ENCODE measurements at regions not wholly inside any gene's neighbourhood (a gene's known extent, or its start where the extent isn't known, plus 50 kb on each side); places are given as distances from the start of the nearest gene placed in this dataset.

DNA sequence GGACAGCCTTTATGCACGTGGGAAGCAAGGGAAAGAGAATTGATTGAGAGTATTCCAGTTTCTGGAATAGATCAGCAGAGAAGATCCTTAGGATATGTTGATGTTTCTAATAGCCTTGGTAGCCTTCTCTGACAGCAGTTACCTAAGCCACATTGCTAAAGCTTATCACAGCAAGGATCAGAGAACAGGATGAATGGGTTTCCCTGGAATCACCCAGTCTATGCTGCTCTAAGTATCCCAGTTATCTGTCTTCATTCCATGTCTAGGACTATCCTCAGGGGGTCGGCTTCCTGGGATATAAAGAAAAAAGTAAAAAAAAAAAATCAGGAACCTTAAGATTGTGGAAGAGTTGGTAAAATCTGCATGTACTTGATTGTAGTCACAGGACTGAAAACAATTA lies 352.0 kb upstream of the AKR1E2 start:
- no peak for DNase-seq

DNA sequence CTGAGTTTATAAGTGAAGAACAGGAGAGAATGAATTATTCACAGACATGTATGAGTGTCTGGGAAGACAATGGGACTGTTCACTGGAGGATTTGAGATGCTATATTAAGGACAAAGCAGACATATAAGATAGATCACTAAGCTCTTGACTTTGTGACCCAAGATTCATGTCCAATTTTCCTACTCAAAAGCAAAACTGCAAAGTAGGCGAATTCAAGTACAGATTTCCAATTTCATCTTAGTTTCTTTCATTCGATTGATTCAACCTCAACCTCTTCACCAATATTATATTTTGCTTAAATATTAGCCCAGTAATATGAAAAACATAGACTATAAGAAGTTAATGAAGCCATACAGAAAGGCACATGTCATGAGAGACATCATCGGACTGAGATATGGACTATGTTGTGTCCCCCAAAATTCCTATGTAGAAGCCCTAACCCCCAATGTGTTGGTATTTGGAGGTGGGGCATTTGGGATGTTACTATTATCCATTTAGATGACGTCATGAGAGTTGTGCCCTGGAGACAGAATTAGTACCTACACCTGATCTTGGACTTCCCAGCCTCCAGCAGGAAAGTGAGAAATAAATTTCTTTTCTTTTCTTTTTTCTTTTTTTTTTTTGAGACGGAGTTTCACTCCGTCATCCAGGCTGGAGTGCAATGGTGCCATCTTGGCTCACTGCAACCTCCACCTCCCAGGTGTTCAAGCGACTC lies 353.7 kb upstream of the AKR1E2 start:
- no peak for DNase-seq

DNA sequence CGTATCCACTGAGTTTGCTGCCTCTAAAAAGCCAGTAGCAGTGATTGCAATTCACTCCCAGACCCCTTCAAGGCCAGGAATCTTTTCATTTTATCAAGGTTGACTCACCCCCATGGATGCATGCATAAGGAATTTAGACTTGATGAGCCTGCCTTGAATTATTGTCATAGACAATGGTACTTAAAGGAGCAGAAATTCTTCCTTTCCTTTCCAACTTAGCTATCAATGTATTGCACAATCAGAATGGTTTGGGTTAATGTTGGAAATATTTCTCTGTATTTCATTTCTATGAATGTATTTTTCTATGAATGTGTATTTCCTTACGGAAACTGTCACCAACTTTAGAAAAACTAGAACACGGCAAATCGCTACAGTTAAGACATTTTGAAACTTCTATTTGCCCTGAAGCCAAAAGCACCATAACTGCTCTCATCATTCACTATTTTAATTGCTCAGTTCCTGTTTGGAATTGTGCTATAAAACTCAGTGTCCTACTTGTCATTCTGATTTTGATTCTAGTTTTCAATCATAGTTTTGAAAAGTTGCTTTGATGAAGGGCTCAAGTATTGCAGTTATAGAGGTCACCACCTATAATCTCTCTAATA lies 355.7 kb upstream of the AKR1E2 start:
- no peak for DNase-seq

DNA sequence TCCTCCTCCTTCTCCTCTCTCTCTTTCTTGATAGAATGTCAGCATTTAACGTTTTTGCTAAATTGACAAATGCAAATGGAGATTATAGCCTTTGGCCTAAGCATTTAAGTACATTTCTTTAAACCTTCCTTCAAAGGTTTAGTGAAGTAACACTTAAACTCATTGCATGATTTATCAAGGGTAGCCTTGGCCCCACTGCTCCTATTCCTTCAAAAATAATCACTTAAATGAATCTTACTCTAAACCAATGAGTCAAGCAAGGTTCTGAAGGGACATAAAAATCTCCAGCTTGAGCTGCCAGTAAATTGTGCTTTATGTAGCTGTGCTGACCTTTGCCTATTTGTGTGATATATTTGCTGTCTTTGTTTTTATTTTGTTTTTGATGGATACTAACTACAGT lies 358.5 kb upstream of the AKR1E2 start:
- no peak for DNase-seq

DNA sequence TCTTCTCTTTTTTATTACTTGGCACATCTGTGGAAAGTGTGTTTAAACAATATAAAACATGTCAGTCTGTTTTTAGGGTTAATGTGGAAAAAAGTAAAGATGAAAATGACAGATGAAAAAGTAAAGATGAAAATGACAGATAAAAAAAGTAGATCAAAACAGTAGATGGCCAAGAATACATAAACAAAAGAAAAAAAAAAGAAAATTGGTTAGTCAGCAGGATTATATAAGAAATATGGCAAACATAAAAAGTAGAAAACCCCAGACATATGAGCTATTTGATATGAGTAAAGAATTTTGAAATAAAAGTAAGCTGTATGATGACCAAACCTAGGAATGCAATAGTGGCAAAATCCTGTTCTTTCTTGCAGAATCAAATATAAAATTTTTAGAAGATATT lies 365.7 kb upstream of the AKR1E2 start:
- no peak for DNase-seq

DNA sequence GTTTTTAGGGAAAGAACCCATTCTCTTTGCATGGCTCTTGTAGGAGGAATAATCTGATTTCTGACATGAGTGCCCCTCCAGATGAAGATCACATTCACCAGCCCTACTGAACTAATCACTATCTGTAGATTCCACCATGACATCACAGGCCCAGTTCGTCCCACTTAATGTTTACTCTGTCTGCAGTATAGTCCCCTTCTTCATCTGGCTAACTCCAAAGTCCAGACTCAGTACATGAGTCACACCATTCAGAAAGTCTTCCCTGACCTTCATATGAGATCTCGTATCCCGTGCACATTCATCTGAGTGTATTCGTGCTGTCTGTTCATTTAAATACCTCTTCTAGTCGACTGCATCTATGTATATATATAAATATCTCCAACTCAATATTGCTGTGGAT lies 366.5 kb upstream of the AKR1E2 start:
- DNase-seq = no peak

DNA sequence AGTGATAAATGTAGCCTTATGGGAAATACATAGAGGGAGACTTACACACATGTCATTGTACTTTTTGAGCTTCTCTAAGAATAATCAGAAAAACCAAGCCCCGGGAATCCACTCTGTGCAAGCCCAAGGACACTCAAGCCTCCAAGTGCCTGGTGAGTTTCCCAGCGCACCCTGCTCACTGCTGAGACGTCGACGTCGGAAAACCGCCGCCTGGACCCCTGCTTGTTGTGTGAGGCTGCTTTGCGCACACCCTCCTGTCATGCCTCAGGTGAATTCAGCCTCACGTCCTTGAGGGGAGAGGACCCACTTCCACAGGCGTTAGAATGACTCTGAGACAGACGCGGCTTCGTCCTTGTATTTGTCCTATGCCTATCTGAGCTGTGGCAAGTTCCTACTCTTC lies 368.4 kb upstream of the AKR1E2 start:
- DNase-seq = no peak

DNA sequence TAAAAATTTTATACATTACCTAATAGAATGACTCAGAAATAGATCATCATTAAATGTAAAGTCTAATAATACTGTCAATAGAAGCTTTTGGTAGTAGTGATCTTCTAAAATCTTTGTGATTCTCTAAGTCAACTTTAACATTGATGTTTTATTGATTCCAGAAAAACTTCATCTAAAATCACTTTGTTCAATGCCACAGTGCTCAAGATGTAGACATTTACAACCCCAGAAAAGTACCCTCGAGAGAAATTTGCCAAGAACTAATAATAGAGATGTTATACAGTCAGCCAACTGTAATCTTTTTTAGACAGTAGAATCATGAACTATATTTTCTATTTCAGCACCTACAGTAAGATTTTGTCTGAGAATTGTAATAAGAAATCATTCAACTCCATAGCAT lies 369.2 kb upstream of the AKR1E2 start:
- DNase-seq = no peak

DNA sequence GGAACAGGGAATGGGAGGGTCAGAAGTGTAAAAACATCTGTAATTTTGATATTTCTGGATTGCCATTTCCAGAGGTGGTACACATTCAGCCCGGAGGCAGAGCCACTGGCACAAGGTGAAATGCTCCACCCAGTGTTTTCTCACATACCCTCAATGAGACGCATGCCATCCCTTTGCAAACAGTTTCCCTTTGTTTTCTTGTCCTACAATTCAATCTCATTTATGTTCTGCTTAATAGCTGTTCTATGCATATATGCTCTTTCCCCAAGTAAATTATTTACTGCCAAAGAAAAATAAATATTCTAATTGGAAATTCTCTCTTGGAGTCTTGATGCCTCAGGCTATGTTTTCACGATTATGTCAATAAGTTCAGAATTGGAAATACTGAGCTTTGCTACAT lies 369.7 kb upstream of the AKR1E2 start:
- no peak for DNase-seq

DNA sequence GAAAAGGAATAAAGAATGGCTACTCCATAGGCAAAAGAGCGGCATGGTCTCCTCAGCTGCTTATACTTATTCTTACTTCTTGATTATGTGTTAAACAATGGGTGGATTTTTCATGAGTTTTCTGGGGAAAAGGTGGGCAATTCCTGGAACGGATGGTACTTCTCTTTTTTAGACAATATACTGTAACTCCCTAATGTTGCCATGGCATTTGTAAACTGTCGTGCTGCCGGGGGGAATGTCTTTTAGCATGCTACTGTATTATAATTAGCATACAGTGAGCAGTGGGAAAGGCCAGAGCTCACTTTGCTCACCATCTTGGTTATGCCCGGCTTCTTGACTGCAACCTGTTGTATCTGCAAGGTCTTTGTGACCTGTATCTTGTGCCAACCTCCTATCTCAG lies 372.1 kb upstream of the AKR1E2 start:
- DNase-seq = no peak

DNA sequence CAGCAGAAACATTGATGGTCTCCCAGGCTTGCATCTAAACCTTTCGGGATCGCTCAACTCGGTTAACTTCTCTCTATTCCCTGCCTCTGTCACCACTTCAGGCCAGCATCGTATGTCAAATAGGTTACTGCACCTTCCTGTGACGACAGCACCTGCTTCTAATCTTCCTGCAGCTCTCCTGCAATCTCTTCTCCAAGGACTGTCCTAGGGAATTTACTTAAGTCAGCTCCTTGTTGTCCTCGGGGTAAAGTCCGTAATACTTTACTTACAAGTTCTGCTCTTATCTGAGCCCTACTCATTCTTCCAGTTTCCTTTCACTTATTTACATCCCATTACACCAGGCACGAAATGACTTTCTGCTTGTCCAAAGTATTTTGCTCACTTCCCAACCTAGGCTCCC lies 372.7 kb upstream of the AKR1E2 start:
- no peak for DNase-seq

DNA sequence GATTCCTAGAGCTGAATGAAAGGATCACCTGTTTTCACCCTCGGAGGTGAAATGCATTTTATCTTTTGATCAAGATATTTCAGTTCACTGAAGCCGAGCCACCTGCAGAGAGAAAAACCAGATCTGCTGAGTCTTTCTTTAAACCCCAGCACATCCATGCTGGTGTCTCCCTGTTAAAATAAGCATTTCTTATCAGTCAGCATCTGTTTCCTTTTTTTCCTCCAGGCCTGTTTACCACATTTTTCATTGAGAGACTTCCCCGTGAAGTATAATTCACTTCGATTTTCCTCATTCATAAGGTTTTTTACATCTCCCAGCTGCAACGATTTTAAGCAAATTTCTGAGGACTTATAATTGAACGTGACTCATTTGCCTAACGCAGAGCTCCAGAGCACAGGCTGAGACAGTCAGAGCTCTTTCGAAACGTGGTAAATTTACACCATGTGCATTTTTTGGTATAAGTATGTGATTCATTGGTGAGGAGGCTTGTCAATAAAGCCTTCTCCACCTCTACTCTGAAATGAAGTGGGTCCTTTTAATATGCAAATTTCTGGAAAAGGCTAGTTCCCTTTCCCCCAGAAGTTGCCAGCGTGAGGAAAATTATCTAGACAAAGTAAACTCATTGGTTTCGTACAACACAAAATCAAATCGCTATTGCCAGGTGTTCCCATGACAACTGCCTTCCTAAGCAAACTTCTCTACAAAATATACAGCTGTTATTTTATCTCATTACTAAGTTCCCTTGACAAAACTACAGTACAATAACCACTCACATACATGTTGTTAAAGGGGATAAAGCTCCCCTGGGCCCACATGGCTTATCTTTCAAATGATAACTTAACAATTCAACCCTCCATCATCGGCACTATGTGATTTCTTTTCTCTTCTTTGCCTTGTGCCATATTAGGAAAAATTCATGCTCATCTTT lies 374.8 kb upstream of the AKR1E2 start:
- DNase-seq = no peak

DNA sequence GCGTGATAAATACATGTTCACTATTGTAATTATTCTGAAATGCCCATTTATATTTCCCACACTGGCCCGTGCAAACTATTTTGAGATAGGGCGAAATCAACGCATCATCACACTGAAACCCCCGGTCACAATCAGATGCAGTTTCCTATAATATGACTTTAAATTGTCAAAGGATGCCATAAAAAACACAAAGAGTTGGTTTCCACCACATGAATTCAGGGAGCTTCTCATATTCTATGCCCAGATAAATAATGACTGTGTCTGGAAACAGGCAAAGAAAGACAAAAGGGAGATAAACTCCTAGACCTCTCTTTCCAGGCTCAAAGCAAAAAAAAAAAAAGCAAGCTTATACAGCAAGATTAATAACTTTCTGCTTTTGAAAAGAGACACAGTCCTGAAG lies 375.8 kb upstream of the AKR1E2 start:
- no peak for DNase-seq

DNA sequence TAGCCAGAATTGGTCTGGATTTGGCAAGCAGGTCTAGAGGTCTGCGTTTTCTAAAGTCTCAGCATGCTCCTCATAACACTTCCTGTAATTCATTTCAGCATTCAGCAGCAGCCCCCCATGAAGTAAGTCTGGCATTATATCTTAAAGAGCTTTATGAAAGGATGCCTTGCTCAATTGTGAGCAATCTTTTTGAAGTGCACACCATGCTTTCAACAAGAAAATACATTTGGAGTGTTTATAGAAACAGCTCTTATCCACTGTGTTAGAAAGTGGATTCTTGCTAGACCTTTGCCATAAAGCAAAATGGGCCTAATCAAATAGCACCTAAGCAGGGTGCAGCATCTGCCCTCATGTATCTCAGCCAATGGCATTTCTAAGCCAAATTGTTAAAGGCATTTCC lies 378.0 kb upstream of the AKR1E2 start:
- no peak for DNase-seq

DNA sequence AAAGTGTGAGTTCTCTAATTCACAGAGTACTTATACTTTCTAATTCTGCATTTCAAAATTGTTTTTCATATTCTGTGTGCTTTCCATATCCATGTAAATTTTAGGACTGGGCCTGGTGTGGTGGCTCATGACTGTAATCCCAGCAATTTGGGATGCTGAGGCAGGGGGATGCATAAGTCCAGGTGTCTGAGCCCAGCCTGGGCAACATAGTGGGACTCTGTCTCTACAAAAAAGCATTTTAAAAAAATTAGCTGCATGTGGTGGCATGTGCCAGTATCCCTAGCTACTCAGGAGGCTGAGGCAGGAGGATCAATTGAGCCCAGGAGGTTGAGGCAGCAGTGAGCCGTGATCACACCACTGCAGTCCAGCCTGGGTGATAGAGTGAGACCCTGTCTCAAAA lies 382.6 kb upstream of the AKR1E2 start:
- DNase-seq = no peak

DNA sequence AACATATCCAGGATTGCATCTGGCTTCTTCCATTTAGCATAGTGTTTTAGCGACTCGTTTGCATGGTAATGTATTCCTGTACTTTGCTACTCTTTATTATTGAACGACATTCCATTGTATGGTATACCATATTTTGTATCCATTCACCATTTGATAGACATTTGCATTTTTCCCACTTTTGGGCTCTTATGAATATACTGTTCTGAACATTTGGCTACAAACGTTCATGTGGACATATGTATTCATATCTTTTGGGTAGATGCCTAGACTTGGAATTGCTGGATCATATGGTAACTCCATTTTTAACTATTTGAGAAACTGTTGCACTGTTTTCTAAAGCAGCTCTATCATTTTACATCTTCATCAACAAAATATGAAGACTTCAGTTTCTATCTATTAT lies 383.7 kb upstream of the AKR1E2 start:
- no peak for DNase-seq

DNA sequence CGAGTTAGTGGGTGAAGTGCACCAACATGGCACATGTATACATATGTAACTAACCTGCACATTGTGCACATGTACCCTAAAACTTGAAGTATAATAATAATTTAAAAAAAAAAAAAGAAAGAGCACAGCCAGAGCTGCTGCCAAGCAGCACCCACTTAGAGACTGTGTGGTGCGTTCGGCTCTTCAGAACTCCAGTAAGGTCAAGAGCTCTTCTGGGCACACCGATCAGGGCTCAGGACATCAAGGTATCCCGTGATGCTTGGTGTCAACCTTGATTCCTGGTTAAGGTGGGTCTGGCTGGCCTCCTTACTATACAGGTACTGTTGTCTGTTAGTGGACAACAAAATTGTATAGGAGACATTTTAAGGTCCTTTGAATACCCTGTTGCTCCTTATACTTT lies 385.7 kb upstream of the AKR1E2 start:
- DNase-seq = no peak

DNA sequence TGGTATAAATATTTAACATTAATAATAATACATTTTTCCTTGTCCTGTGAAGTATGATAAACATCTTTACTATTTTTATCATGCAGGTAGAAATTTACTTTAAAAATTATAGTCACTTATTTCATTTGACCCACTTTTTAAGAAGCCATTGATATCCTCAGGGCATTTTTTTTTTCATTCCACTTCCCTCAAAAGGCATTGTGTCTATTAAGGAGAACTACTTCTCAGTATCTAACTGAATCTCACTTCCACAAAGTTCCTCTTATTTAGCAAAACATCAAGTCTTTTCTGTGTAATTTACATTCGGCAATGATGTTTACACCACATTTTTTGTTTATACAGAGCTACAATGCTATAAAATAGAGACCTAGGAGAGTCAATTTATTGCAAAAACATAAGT lies 388.2 kb upstream of the AKR1E2 start:
- no peak for DNase-seq

DNA sequence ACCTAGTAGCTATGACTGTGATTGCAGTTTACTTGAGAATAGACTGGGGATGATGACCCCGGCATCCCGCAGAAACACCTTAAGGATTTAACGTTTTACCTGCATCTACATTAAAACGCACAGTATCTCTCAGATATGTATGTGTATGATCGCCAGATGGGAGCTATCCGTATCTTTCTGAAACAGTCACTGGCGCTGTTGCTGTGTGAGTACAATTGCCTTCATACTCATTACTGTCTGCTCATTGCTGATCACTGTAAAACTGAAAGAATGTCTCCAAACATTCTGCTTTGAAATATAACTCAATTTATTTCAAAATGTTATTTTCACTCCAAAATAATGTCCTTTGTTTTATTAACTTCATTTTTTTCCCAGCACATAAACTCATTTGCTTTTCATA lies 388.9 kb upstream of the AKR1E2 start:
- no peak for DNase-seq

DNA sequence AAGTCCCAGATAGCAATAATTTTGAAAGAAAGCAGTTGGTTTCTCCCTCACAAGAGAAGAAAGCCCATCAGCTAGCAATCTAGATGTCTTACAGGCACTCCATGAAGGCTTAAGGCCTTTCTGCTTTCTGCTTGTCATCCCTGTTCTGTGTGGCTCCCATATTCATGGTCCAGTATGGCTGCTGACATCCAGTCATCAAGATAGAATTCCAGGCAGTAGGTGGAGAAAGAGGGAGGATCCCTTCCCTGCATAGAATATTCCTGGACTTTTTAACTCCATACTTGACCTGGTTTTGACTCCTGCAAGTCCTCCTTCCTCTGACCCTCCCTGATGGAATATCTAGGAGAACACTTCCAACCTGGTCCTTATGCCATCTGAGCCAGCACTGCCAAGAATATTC lies 389.9 kb upstream of the AKR1E2 start:
- no peak for DNase-seq

DNA sequence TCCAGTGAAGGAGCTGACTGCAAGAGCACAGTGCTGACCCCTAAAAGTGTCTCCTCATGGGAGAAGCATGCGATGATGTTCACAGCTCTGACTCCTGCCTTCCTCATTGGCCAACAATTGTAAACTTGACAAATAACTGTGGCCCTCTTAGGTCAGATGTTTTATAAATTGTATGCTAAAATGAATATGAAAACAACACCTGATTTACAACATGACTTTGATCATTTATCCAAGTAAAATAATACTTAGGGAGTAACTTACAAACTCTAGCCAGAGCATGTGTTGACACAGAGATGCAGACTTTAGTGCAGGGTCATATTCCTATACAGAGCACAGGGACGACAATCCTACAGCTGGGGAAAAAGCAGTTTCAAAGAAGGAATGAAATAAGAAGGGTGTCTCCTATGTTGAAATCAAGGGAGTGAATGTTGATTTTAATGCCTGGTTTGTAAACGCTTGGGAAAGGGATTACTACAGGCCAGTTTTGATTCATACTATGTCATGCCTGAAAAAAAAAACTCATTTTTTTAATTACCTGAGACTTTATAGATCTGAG lies 391.4 kb upstream of the AKR1E2 start:
- no peak for DNase-seq

DNA sequence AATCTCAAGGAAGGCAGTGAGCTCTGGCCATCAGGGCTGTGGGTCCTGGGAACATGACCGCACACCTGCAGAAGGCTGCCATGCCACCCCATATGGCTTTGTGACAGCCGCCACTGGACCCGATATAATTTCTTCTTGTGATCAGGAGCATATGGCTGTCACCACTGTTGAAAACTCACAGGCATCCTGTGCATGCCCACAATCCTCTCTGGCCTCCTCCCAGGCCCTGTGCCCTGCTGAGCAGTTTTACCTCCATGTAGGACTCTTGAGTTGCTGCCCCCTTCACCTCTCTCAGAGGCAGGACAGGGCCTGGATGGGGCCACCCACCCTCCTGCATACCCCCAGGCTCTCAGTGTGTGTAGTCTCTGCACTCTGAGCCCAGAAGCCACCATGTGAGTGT lies 391.9 kb upstream of the AKR1E2 start:
- no peak for DNase-seq

DNA sequence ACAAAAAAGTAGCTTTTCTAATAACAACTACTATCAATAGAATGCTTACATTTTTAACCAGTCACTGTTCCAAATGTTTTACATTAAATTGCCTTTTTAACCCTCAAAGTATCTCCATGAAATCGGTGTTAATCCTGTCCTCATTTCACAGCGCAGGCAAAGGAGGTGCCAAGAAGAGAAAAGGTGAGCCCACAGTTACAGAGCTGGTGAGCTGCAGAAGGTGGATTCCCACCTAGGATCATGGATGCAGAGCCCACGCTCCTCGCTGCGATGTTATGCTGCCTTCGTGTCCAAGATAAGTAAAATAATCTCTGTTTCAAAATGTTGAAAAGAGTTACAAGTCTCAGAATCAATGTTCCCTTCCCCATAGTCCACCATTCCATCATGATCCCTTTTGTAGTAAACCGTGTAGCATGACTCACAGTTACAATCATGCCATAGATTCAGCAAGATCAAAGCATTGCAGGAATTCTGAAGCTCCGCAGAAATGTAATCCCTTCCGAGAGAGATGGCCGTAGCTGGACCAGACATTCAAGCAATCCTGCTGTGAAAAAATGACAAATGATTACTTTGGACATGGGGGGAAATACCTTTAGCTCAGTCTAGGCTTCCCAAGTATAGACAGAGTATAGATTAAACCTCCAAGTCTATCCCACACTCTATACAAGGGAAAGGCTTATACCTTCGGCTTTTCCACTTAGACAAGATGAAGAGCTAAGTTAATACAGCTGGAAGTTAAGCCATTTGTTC lies 394.7 kb upstream of the AKR1E2 start:
- no peak for DNase-seq
